COLO829 (cell line): ENCODE measurements at regions not wholly inside any gene's neighbourhood (a gene's known extent, or its start where the extent isn't known, plus 50 kb on each side); places are given as distances from the start of the nearest gene placed in this dataset.
A peak's percentile ranks its signal among the peaks of the same experiment; 100 is the strongest.
"Not testable (repeated sequence)": the region's sequence is repeated elsewhere in the genome, so short reads cannot be mapped to it uniquely, and the experiment has no call there.

Experiments
- DNase-seq: peaks from one replicate; pipeline ENCODE4 v3.0.0; 2012; ENCODE audit warnings: low spot score

GRCh38 chr14:46147452-46147851 lies 504.1 kb downstream of the RPL10L start:
- DNase-seq = peak; percentile 12

DNA sequence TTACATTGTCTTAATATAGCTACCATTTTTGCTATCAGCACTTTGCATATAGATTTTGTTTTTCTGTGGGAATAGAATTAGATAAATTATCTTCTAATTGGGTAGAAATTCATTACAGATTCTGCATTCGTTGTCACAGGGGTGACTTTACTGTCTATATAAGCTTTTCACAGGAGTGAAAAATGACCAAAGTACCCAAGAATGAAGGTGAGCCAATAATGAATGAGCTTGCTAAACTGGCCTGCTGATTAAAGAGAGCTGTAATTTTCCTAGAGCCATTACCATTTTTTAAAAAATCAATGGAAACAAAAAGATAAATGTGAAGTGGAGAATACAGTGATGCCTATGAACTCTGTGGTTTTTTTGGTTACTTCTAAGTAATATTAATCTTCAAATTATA lies 504.6 kb downstream of the RPL10L start:
- DNase-seq = no peak

GRCh38 chr14:46140445-46140844 lies 511.1 kb downstream of the RPL10L start:
- DNase-seq = no peak

DNA sequence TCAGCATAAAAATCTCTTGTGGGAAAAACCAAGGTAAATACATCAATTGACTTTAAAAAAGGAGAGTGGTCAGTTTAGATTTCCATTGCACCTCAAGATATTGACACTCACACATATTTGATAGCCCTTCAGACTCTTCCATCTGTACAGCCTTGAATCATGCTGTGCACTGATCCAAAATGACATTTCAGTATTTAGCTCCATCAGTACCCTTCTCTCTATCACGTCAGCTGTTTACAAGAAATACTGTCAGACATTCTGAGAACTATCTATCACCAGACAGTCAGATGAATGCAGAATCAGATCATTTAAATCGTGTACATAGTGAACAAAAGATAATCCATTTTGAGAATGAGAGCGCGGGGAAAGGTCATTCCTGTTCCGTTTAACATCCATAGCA lies 511.9 kb downstream of the RPL10L start:
- DNase-seq = no peak

GRCh38 chr14:46137786-46138185 lies 513.8 kb downstream of the RPL10L start:
- DNase-seq = no peak

DNA sequence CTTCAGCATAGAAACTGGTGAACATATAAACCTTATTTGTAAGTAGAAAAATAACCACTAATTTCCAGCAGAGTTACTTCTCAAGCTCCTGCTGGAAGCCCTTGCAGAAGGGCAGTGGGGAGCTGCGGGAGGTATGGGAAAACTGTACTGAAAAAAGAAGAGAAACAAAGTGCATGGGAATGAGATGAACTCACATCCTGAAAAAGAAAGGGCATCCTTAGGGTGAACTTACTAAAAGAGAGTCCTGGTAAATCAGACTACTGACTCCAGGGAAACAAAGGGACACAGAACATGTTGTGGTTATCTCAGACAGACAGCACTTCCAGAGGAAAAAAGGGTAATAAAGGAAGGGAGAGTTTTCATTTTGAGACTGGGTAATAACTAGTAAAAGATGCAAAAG lies 515.1 kb downstream of the RPL10L start:
- DNase-seq = no peak

GRCh38 chr14:46108228-46108627 lies 543.4 kb downstream of the RPL10L start:
- no peak for DNase-seq

DNA sequence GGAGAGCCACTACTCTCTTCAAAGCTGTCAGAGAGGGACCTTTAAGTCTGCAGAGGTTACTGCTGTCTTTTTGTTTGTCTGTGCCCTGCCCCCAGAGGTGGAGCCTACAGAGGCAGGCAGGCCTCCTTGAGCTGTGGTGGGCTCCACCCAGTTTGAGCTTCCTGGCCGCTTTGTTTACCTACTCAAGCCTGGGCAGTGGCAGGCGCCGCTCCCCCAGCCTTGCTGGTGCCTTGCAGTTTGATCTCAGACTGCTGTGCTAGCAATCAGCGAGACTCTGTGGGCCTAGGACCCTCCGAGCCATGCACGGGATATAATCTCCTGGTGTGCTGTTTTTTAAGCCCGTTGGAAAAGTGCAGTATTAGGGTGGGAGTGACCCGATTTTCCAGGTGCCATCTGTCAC lies 550.7 kb downstream of the RPL10L start:
- not testable (repeated sequence) for DNase-seq

DNA sequence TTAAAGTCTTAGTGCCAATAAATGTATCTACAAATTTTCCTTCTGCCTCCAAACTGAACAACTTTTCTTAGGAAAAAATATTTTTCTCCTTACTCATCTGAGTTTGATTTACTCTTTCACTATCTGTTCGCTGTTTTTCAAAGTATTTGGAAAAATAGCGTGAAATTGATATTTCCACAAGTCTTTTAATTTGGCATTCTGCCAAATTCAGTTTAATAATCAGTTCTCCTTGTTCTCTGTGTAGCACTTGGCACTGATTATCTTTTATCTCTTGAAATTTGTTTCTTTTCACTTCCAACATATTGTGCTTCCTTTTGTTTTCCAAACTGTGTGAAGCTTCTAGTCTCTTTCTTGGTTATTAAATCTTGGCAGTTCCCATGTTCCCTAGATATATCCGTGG lies 559.8 kb downstream of the RPL10L start:
- DNase-seq = no peak

DNA sequence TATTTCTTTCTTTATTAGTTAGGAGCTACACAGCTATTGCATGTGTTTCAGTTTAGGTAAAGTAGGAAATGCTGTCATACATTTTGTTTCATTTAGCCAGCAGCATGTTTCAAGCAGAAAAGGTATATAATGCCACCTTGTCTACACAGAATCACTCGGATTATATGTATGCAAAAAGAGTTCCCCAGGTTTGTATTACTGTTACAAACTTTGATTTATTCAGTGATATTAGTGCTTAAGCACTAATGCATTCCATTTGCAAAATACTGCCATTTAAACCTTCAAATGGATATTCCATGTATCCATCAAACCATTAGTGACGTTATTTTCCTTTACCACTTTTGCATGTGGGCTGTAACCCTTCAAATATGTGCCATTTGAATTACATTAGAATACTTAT lies 564.0 kb downstream of the RPL10L start:
- no peak for DNase-seq

DNA sequence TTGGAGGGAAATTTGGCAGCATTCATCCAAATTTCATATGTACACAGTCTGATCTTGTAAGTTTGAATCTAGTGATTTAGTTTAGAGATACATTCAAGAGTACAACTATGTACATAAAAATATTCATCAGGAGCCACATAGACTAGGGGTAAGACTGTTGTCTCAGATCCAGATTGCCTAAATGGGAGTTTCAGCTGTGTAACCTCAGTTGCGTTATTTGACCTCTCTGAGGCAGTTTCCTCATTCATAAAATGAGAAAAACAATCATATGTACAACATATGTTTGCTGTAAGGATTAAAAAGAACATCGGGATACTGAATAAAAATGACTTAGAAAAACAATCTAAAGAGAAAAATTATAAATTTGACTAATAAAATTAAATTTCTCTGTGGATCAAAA lies 577.5 kb downstream of the RPL10L start:
- no peak for DNase-seq

DNA sequence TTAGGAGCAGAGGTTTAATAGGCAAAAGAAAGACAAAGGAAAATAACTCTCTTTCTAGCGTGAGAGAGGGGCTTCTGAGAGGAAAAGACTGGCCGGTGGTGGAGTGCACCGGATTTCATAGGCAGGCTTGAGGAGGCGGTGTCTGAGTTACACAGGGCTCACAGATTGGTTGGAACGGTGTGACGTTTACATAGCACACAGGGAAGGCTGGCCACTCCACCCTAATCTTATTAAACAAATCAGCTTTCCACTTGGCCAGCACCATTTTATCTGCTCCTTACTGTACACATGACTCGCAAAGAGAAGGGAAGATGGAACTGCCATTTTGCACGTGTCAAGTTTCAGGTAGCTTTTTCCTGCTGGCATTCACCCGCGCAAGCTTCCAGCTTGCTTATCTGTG lies 587.7 kb downstream of the RPL10L start:
- DNase-seq = no peak

DNA sequence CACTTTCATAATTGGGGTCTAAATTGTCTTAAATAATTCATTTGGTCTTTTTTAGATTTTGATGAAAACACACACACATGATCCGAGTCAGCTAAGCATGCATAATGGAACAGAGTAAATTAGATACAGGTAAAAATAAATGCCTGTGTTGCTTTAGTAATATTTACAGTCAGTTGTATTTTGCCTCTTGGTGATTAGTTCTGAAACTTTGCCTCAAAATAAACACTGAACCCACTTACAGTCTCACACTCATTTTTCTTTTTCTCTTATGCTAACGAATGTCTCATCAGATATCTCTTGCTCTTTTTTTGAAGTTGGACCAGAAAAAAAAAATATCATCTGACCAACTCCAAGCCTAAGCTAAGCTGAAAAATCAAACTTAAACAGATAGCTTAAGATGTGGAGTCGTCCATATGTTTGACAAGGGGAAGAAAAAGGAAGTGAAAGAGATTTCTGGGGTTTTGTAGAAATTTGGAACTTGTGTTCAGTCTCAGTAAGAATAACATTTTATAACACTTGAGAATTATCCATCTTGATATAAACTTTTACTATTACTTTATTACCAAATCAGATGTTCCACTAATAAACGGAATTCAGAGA lies 592.5 kb downstream of the RPL10L start:
- no peak for DNase-seq

- no peak for DNase-seq
Measured at GRCh38 chr14:46057799-46058198, 593.8 kb downstream of the RPL10L start.

DNA sequence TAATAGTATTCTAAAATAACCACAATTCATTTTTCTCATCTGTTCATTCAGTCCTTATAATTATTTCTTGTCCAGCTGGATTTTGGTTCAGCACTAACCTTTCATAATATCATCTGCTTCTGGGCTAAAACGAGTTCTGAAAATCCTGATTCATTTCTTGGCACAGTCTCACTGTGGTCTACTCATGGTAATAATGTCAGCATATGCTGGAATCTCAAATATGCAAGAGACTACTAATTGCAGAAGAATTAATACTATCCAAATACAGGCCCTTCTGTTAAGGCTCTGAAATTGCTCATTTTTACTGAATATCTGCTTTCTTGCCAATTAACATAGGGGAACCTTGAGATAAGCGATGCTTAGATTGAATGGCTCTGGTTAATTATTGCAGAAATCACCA lies 597.1 kb downstream of the RPL10L start:
- peak; percentile 25 for DNase-seq

DNA sequence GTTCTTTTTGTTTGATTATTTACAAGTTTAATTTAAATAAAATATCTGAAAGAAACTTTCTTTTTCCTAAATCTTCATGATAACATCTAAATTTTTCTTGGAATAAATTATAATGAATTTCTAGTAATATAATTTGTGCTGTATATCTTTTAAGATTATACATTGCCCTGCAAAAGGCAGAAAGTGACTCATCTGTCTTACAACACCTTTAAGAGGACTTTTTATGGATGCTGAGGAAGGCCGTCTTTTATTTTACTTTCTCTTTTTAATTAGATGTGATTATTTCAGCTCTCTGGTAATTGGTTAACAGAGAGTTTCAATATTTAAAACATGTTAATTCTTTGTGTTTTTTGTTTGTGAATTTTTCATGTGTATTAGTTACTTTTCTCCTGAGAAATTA lies 598.4 kb downstream of the RPL10L start:
- DNase-seq = no peak

GRCh38 chr14:46051796-46052195 lies 599.8 kb downstream of the RPL10L start:
- DNase-seq = no peak

DNA sequence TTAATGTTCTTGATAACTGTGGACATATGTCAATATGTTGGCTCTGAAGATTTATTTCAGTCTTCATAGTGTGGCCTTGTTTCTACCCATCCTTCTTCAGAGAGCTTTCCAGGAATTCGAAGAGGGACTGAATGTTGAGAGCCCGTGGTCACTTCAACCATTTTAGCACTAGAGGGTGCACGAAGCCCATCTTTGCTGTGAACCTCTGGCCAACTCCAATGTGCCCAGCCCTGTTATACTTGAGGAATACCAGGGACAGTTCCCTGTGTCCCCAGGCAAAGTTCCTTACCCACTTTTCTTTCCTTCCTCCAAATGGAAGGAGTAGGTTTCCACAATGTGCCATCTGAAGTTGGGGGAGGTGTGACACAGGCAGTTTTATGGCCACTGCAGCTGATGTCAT lies 603.5 kb downstream of the RPL10L start:
- DNase-seq = peak; percentile 25

GRCh38 chr14:46036099-46036498 lies 615.5 kb downstream of the RPL10L start:
- DNase-seq = no peak

DNA sequence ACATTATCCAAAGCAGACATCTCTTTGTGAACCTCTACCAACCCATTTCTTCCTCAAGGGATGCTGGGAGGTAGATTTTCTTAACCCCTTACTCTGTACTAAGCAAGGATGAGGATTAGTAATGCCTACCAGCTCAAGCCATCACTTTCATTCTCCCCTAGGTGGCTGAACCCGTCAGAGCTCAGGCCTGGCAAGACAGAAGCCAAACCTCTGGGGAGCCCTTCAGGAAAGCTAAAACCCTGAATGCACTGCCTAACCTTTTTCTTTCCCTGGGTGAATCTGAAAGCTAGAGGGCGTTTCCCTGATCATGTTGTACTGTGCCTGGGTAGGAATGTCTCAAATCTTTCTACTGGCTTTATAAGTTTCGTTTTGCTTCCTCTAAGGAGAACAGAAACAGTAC lies 617.3 kb downstream of the RPL10L start:
- DNase-seq = no peak

GRCh38 chr14:46018846-46019420 lies 632.6 kb downstream of the RPL10L start:
- DNase-seq = no peak

GRCh38 chr14:46008348-46008747 lies 643.2 kb downstream of the RPL10L start:
- DNase-seq = no peak

DNA sequence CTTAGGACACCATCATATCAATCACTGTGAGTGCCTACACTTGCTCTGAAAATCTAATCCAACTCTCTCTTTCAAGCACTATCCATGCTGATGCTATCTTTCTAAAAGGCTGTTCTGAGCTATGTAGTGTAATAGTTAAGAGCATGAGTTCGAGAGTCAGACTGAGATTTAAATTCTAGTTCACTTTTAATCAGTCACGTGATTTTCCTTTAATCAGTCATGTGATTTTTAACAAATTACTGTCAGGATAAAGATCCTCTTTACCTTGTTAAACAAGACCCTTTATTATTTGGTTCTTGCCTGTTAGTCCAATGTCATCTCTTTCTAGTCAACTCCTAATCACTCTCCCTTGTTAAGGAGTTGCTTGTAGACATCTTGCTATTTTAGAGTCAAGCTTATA lies 653.0 kb downstream of the RPL10L start:
- no peak for DNase-seq

DNA sequence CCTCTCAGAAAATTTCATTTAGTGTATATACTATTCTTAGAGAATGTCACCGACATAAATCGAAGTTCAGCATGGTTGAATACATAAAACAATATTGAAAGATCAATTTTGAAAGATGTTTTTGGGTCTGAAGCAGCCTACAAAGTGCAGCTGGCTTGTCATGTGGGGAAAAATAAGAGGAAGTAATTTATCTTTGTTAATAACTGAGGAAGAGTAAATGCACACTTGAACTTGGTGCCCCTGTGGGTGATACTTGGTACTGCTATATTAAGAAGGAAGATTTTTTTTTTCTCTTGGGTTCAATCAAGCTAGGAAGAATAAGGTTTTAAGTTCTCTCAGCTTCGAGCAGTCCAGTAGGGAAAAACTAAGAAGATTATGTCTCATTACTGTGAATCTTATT lies 661.3 kb downstream of the RPL10L start:
- DNase-seq = no peak

DNA sequence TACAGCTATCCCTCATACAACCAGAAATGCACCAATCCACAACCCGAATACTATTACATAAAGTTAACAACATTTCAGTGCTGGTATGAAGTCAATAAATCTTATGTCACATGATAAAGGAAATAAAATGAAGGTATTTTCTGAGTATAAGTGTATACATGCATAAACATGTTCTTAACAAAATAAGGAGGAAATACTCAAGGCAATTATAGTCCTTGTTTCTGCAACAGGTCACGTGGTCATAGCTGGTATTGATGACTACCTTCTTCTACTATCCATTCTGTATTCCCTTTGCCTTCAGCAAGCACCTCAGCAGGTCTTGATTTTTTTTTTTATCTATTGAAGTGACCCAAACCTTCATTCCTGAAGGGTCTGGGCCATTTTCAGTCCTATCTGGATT lies 675.6 kb downstream of the RPL10L start:
- no peak for DNase-seq
